Astrocyte (in vitro differentiated cells and primary cell): ENCODE measurements at regions not wholly inside any gene's neighbourhood (a gene's known extent, or its start where the extent isn't known, plus 50 kb on each side); places are given as distances from the start of the nearest gene placed in this dataset.

Source experiments
- DNase-seq: peaks from one replicate; pipeline ENCODE4 v3.0.0-alpha.2; 2010; ENCODE audit warnings: low read depth
- FAIRE-seq: peaks from 2 replicates; lab custom pipeline; 2011; peaks lifted over from hg19 to GRCh38; lab: Jason Lieb, UNC
- H2AFZ ChIP-seq: 2 replicates; pipeline ENCODE4 v1.6.0; 2012; ENCODE audit warnings: low read depth, low read length, inconsistent platforms
- H3K27ac ChIP-seq: 2 replicates; pipeline ENCODE4 v1.5.1; 2011; ENCODE audit warnings: low read depth, low read length, inconsistent platforms
- H3K27me3 ChIP-seq: 2 replicates; pipeline ENCODE4 v1.6.0; 2011; ENCODE audit warnings: low read length, inconsistent platforms; ENCODE audit not compliant: insufficient read depth
- H3K36me3 ChIP-seq: 2 replicates; pipeline ENCODE4 v1.5.1; 2011; ENCODE audit warnings: low read length, inconsistent platforms; ENCODE audit not compliant: insufficient read depth
- H3K4me1 ChIP-seq: 2 replicates; pipeline ENCODE4 v1.5.1; 2011; ENCODE audit warnings: low read length, inconsistent platforms; ENCODE audit not compliant: insufficient read depth
- H3K4me2 ChIP-seq: 2 replicates; pipeline ENCODE4 v1.6.0; 2012; ENCODE audit warnings: low read length, inconsistent platforms
- H3K4me3 ChIP-seq: 2 replicates; pipeline ENCODE4 v1.5.1; 2011; ENCODE audit warnings: low read depth, mild to moderate bottlenecking, low read length, inconsistent platforms; ENCODE audit not compliant: insufficient read depth
- H3K79me2 ChIP-seq: 2 replicates; pipeline ENCODE4 v1.6.0; 2012; ENCODE audit warnings: mild to moderate bottlenecking, low read length, inconsistent platforms; ENCODE audit not compliant: insufficient read depth
- H3K9ac ChIP-seq: 2 replicates; pipeline ENCODE4 v1.6.0; 2012; ENCODE audit warnings: mild to moderate bottlenecking, low read length, inconsistent platforms
- H3K9me3 ChIP-seq: 2 replicates; pipeline ENCODE4 v1.5.1; 2012; ENCODE audit warnings: low read depth, mild to moderate bottlenecking, low read length, inconsistent platforms; ENCODE audit not compliant: insufficient read depth
- H4K20me1 ChIP-seq: 2 replicates; pipeline ENCODE4 v1.6.0; 2012; ENCODE audit warnings: low read length, inconsistent platforms; ENCODE audit not compliant: insufficient read depth
- H3K27ac Mint-ChIP-seq: one replicate; pipeline ENCODE4 v1.8.0; 2021; ENCODE audit warnings: mild to moderate bottlenecking, mixed read lengths; ENCODE audit not compliant: unreplicated experiment
- H3K27me3 Mint-ChIP-seq: one replicate; pipeline ENCODE4 v1.8.0; 2021; ENCODE audit warnings: low read depth, mixed read lengths; ENCODE audit not compliant: unreplicated experiment
- H3K36me3 Mint-ChIP-seq: one replicate; pipeline ENCODE4 v1.8.0; 2021; ENCODE audit warnings: low read depth, mixed read lengths; ENCODE audit not compliant: unreplicated experiment
- H3K4me1 Mint-ChIP-seq: one replicate; pipeline ENCODE4 v1.8.0; 2021; ENCODE audit warnings: low read depth, mixed read lengths; ENCODE audit not compliant: unreplicated experiment
- H3K4me3 Mint-ChIP-seq: one replicate; pipeline ENCODE4 v1.8.0; 2021; ENCODE audit warnings: mild to moderate bottlenecking, moderate library complexity, mixed read lengths; ENCODE audit not compliant: unreplicated experiment
- H3K9me3 Mint-ChIP-seq: one replicate; pipeline ENCODE4 v1.8.0; 2021; ENCODE audit warnings: mild to moderate bottlenecking, mixed read lengths; ENCODE audit not compliant: unreplicated experiment
- EZH2 ChIP-seq: IDR thresholded peaks from 2 replicates; pipeline ENCODE4 v1.6.1; 2012; ENCODE audit warnings: mild to moderate bottlenecking, low read length, inconsistent platforms; ENCODE audit not compliant: insufficient read depth
- TF ChIP-seq, protein P1 (sequence below): IDR thresholded peaks from 2 replicates; pipeline ENCODE4 v1.5.1; 2011; ENCODE audit warnings: low read depth, mild to moderate bottlenecking, inconsistent platforms, low read length, moderate library complexity; ENCODE audit not compliant: insufficient read depth

DNA sequence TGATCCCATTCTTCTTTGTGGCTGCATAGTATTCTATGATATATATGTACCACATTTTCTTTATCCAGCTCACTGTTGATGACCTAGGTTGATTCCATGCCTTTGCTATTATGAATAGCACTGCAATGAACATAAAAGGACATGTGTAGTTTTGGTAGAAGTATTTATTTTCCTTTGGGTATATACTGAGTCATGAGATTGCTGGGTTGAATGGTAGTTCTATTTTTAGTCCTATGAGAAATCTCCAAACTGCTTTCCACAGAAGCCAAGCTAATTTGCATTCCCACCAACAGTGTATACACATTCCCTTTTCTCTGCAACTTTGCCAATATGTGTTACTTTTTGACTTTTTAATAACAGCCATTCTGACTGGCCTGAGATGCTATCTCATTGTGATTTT is 278.3 kb downstream of the PCDH18 start:
- no peak overlapping the region for H3K27ac Mint-ChIP-seq
- FAIRE-seq (no peak), DNase-seq (peak; percentile 81)
- no peak overlapping the region for H3K4me3 Mint-ChIP-seq
- Histone ChIP-seq H4K20me1 (no peaks in the 10 kb centered on the region), H3K27me3 (no peaks in the 10 kb centered on the region), H3K79me2 (no peaks in the 10 kb centered on the region), H3K9ac (no peak overlapping the region), H3K4me2 (no peak overlapping the region), H3K36me3 (no peaks in the 10 kb centered on the region), H3K9me3 (no peaks in the 10 kb centered on the region), H3K4me1 (no peaks in the 10 kb centered on the region), H2AFZ (no peak overlapping the region), H3K27ac (no peak overlapping the region), H3K4me3 (no peak overlapping the region)
- TF ChIP-seq, protein P1, sequence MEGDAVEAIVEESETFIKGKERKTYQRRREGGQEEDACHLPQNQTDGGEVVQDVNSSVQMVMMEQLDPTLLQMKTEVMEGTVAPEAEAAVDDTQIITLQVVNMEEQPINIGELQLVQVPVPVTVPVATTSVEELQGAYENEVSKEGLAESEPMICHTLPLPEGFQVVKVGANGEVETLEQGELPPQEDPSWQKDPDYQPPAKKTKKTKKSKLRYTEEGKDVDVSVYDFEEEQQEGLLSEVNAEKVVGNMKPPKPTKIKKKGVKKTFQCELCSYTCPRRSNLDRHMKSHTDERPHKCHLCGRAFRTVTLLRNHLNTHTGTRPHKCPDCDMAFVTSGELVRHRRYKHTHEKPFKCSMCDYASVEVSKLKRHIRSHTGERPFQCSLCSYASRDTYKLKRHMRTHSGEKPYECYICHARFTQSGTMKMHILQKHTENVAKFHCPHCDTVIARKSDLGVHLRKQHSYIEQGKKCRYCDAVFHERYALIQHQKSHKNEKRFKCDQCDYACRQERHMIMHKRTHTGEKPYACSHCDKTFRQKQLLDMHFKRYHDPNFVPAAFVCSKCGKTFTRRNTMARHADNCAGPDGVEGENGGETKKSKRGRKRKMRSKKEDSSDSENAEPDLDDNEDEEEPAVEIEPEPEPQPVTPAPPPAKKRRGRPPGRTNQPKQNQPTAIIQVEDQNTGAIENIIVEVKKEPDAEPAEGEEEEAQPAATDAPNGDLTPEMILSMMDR, result no peak
- TF ChIP-seq EZH2, result no peak
- H3K9me3 Mint-ChIP-seq, result peaks cover 2% of the 10 kb centered on the region
- no peaks in the 10 kb centered on the region for H3K4me1 Mint-ChIP-seq
- H3K36me3 Mint-ChIP-seq, result peaks cover 2% of the 10 kb centered on the region
- no peaks in the 10 kb centered on the region for H3K27me3 Mint-ChIP-seq

DNA sequence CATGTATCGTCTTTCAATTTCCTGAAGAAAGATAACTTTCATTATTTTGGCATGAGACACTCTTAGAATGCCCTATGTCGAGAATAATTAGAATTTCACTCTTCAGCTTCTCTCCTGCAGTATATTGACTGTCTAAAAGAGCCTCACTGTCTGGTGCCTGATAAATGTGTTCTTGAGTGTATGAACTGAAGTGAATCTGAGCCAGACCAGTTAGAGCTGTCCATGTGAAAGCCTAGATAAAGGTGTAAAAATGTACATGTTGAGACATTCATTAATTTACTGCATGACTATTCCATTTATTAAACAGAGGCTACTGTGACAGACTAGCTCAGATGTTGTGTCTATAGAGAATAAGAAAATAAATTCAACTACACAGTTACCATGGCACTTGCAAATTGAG is 283.2 kb downstream of the PCDH18 start:
- H3K9me3 Mint-ChIP-seq, result no peaks in the 10 kb centered on the region
- Histone ChIP-seq H3K4me2 (no peak overlapping the region), H3K9ac (no peak overlapping the region), H3K4me1 (no peaks in the 10 kb centered on the region), H3K4me3 (no peak overlapping the region), H3K27me3 (no peaks in the 10 kb centered on the region), H3K27ac (no peak overlapping the region), H2AFZ (no peak overlapping the region), H4K20me1 (no peaks in the 10 kb centered on the region), H3K36me3 (no peaks in the 10 kb centered on the region), H3K9me3 (no peaks in the 10 kb centered on the region), H3K79me2 (no peaks in the 10 kb centered on the region)
- H3K36me3 Mint-ChIP-seq, result no peaks in the 10 kb centered on the region
- H3K4me1 Mint-ChIP-seq, result no peaks in the 10 kb centered on the region
- no peak for DNase-seq
- no peak overlapping the region for H3K4me3 Mint-ChIP-seq
- H3K27me3 Mint-ChIP-seq, result no peaks in the 10 kb centered on the region
- TF ChIP-seq, protein P1, result no peak
- no peak for TF ChIP-seq EZH2
- no peak overlapping the region for H3K27ac Mint-ChIP-seq
- no peak for FAIRE-seq

DNA sequence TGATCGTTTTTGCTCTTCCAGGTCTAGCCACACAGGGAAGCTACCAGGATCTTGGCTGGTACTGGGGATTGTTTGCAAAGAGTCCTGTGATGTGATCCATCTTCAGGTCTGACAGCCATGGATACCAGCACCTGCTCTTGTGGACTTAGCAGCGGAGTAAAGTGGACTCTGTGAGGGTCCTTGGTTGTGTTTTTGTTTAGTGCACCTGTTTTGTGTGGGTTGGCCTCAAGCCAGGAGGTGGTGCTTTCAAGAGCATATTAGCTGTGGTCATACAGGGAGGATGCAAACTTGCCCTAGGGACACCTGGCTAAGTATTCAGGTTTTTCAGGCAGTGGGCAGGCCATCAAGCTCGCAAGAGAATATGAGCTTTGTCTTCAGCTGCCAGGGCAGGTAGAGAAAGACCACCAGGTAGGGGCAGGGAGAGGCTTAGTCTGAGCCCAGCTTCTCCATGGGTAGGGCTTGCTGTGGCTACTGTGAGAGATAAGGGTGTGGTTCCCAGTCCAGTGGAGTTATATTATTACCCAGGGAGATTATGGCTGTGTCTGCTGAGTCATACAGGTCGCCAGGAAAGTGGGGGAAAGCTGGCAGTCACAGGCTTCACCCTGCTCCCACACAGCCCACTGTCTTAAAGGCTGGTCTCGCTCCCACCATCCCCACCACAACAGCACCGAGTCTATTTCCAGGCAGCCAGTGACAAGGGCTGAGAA is 293.7 kb downstream of the PCDH18 start:
- Mint-ChIP-seq H3K9me3 (no peaks in the 10 kb centered on the region), H3K36me3 (no peaks in the 10 kb centered on the region), H3K4me1 (no peaks in the 10 kb centered on the region), H3K4me3 (no peak overlapping the region), H3K27ac (no peak overlapping the region), H3K27me3 (no peaks in the 10 kb centered on the region)
- Histone ChIP-seq H3K27ac (no peak overlapping the region), H4K20me1 (no peaks in the 10 kb centered on the region), H3K79me2 (no peaks in the 10 kb centered on the region), H3K4me1 (no peaks in the 10 kb centered on the region), H2AFZ (no peak overlapping the region), H3K4me3 (no peak overlapping the region), H3K27me3 (no peaks in the 10 kb centered on the region), H3K9ac (no peak overlapping the region), H3K4me2 (no peak overlapping the region), H3K36me3 (no peaks in the 10 kb centered on the region), H3K9me3 (no peaks in the 10 kb centered on the region)
- FAIRE-seq, result no peak
- no peak for DNase-seq
- no peak for TF ChIP-seq EZH2
- TF ChIP-seq, protein P1, result no peak
